Right lobe of liver (tissue), 6 donors: ENCODE measurements at regions not wholly inside any gene's neighbourhood (a gene's known extent, or its start where the extent isn't known, plus 50 kb on each side); places are given as distances from the start of the nearest gene placed in this dataset.

Experiments used
- ATAC-seq, 4 donors: fragments of 200-7000 bp; cut with Tn5 transposase; one replicate each; pipeline ENCODE4 v1.9.1; 2020; ENCODE audit warnings: mild to moderate bottlenecking in 4 of 4, moderate library complexity in 4 of 4
- DNase-seq, 3 donors: peaks; one replicate each; pipeline ENCODE4 v3.0.0-alpha.2; 2020
- H3K27ac ChIP-seq, 3 donors: fragments of 200-600 bp; one replicate each; pipeline ENCODE4 v1.8.0; 2022
- H3K27me3 ChIP-seq, 2 donors: fragments of 200-600 bp; one replicate each; pipeline ENCODE4 v1.8.0; 2022
- H3K36me3 ChIP-seq, 4 donors: fragments of 200-600 bp; sonication (generic) in 1 of 4; one replicate each; pipeline versions ENCODE4 v1.5.1 to v1.8.0; 2017 to 2022; ENCODE audit warnings: control low read depth in 1 of 4
- H3K4me1 ChIP-seq, 4 donors: fragments of 200-600 bp; sonication (generic) in 1 of 4; one replicate each; pipeline versions ENCODE4 v1.5.1 to v1.8.0; 2017 to 2022; ENCODE audit warnings: control low read depth in 1 of 4
- H3K4me3 ChIP-seq, 3 donors: fragments of 200-600 bp; one replicate each; pipeline ENCODE4 v1.8.0; 2022
- H3K9me3 ChIP-seq, 4 donors: fragments of 200-600 bp; sonication (generic) in 1 of 4; one replicate each; pipeline versions ENCODE4 v1.5.1 to v1.8.0; 2017 to 2022; ENCODE audit warnings: control low read depth in 1 of 4
- CTCF ChIP-seq, 4 donors: fragments of 200-600 bp in 3 of 4; fragments of 450-650 bp in 1 of 4; IDR thresholded peaks; one replicate each; pipeline versions ENCODE4 v1.5.1 to v1.8.0; 2016 to 2022; ENCODE audit warnings: antibody characterized with exemption in 4 of 4, mild to moderate bottlenecking in 2 of 4
- POLR2A ChIP-seq: fragments of 450-650 bp; IDR thresholded peaks from one replicate; pipeline ENCODE4 v1.6.1; 2017; ENCODE audit warnings: antibody characterized with exemption, mild to moderate bottlenecking
- WGBS: methylation state at CpG from one replicate; pipeline ENCODE4 v1.1.6; 2018; ENCODE audit warnings: low coverage, low lambda C conversion rate; ENCODE audit not compliant: insufficient coverage; ENCODE audit errors: missing lambda C conversion rate; 5-methylcytosine and 5-hydroxymethylcytosine counted together
- intact Hi-C, 2 donors: fragments of 100-400 bp; cut with DNase I; formaldehyde crosslinking; loops; one replicate each; pipeline versions ENCODE4 v1.11.2 to v1.14.1; 2022
- donor health status: DM: no; HTN: yes; CAD: no.
- donor health status: DM: no; HTN: no; CAD: no.
- donor health status: DM: no; HTN: no; CAD: no.
- donor health status: DM: no; HTN: yes; CAD: no.
- donor health status: DM: no; HTN: yes; CAD: no.

GRCh38 chr6:44529146-44529905 is 141.8 kb downstream of the CDC5L start:
- DNase-seq (no peak), ATAC-seq (no peak)
- Histone ChIP-seq H3K4me3 (no peak overlapping the region), H3K36me3 (no peaks in the 10 kb centered on the region), H3K27ac (no peak overlapping the region), H3K4me1 (no peaks in the 10 kb centered on the region), H3K27me3 (no peaks in the 10 kb centered on the region), H3K9me3 (no peaks in the 10 kb centered on the region)
- WGBS = 69% methylated on average over 11 of the region's 11 CpGs
- no peak for TF ChIP-seq POLR2A
- no peak for TF ChIP-seq CTCF (IDR thresholded peaks at IDR 0.05)
- intact Hi-C loops = no loop called here

- no peaks in the 10 kb centered on the region for H3K9me3 ChIP-seq
- 80% methylated on average over 1 of the region's 8 CpGs for WGBS
- ATAC-seq (no peak), DNase-seq (no peak)
- no peak overlapping the region for H3K4me3 ChIP-seq
- no peaks in the 10 kb centered on the region for H3K27me3 ChIP-seq
- intact Hi-C loops = no loop called here
- no peaks in the 10 kb centered on the region for H3K4me1 ChIP-seq
- H3K27ac ChIP-seq = no peak overlapping the region
- no peak for TF ChIP-seq CTCF (IDR thresholded peaks at IDR 0.05)
- TF ChIP-seq POLR2A = no peak
- H3K36me3 ChIP-seq = no peaks in the 10 kb centered on the region
These were observed 142.9 kb downstream of the CDC5L start for GRCh38 chr6:44530209-44530909.

- TF ChIP-seq POLR2A (no peak), CTCF (IDR thresholded peaks at IDR 0.05) (no peak)
- no peaks in the 10 kb centered on the region for H3K27me3 ChIP-seq
- intact Hi-C loops = no loop called here
- no peaks in the 10 kb centered on the region for H3K36me3 ChIP-seq
- H3K4me3 ChIP-seq = no peak overlapping the region
- 86% methylated on average over 1 of the region's 3 CpGs for WGBS
- no peak for DNase-seq
- no peak overlapping the region for H3K27ac ChIP-seq
- no peaks in the 10 kb centered on the region for H3K9me3 ChIP-seq
- H3K4me1 ChIP-seq = no peaks in the 10 kb centered on the region
- no peak for ATAC-seq
These were observed 143.4 kb downstream of the CDC5L start for GRCh38 chr6:44530910-44531234.

GRCh38 chr6:44531442-44532015 is 144.0 kb downstream of the CDC5L start:
- Histone ChIP-seq H3K27ac (no peak overlapping the region), H3K9me3 (no peaks in the 10 kb centered on the region), H3K36me3 (no peaks in the 10 kb centered on the region), H3K27me3 (no peaks in the 10 kb centered on the region), H3K4me3 (no peak overlapping the region), H3K4me1 (no peaks in the 10 kb centered on the region)
- 76% methylated on average over 6 of the region's 9 CpGs for WGBS
- TF ChIP-seq CTCF (IDR thresholded peaks at IDR 0.05) = no peak
- no peak for DNase-seq
- ATAC-seq = no peak
- intact Hi-C loops = no loop called here
